ENCODE measurements at regions not wholly inside any gene's neighbourhood (a gene's known extent, or its start where the extent isn't known, plus 50 kb on each side); places are given as distances from the start of the nearest gene placed in this dataset.
A peak's percentile ranks its signal among the peaks of the same experiment; 100 is the strongest.

- WGBS, 4 donors = 43 to 71% (median 59%) methylated on average over 1 of the region's 1 CpG
- Histone ChIP-seq H3K36me3 (replicated peaks in 1 of 2) (no peaks in the 10 kb centered on the region), H3K27me3 (no peaks in the 10 kb centered on the region), H3K9me3 (replicated peaks in 1 of 3) (no peaks in the 10 kb centered on the region), H3K27ac (no peak overlapping the region), H3K4me3 (no peak overlapping the region), H3K4me1 (replicated peaks in 1 of 2) (no peaks in the 10 kb centered on the region)
- intact Hi-C loops (cut with DNase I) = no loop called here
- no peak for TF ChIP-seq POLR2A (IDR thresholded peaks at IDR 0.05)
- no peak for TF ChIP-seq CTCF (IDR thresholded peaks at IDR 0.05)
- no peak for DNase-seq
Measured at GRCh38 chr6:132909742-132910141, 95.4 kb downstream of the RPS12 start.

DNA sequence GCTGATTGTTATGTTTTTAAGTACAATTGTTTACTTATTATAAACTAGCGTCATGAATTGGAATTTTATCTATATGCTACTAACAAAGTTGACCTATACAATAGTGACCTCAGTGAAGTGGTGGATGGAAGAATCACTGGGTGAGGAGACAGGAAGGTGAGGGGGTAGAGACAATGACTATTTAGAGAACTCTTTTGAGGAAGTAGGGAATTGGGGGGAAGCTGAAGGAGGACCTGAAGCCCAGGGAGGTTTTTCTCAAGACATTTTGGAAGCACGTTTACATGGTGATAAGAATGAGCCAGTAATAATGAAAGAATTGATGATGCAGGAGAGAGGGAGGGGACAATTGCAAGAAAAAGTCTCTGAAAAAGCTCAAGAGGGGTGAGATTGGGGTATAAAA is 96.4 kb downstream of the RPS12 start:
- H3K27ac ChIP-seq = no peak overlapping the region
- H3K27me3 ChIP-seq = no peaks in the 10 kb centered on the region
- intact Hi-C loops (cut with DNase I) = no loop called here
- no peak overlapping the region for H3K4me3 ChIP-seq
- no peak for DNase-seq
- H3K9me3 ChIP-seq (replicated peaks in 1 of 3) = no peaks in the 10 kb centered on the region
- TF ChIP-seq POLR2A (IDR thresholded peaks at IDR 0.05) (no peak), CTCF (IDR thresholded peaks at IDR 0.05) (no peak)
- no peaks in the 10 kb centered on the region for H3K4me1 ChIP-seq (replicated peaks in 1 of 2)
- WGBS, 4 donors = 32 to 49% (median 41%) methylated on average over 2 of the region's 2 CpGs
- H3K36me3 ChIP-seq (replicated peaks in 1 of 2) = no peaks in the 10 kb centered on the region

- Histone ChIP-seq H3K4me1 (replicated peaks in 1 of 2) (no peaks in the 10 kb centered on the region), H3K4me3 (no peak overlapping the region), H3K36me3 (replicated peaks in 1 of 2) (no peaks in the 10 kb centered on the region), H3K27me3 (no peaks in the 10 kb centered on the region), H3K9me3 (replicated peaks in 1 of 3) (no peaks in the 10 kb centered on the region), H3K27ac (no peak overlapping the region)
- no peak for TF ChIP-seq POLR2A (IDR thresholded peaks at IDR 0.05)
- TF ChIP-seq CTCF (IDR thresholded peaks at IDR 0.05) = no peak
- peak; percentile 19 to 73 (median 52) for DNase-seq
- intact Hi-C loops (cut with DNase I) = no loop called here
- WGBS, 4 donors = 19 to 29% (median 25%) methylated on average over 4 of the region's 4 CpGs
Measured at GRCh38 chr6:132919045-132919860, 104.9 kb downstream of the RPS12 start.

- Histone ChIP-seq H3K9me3 (replicated peaks in 1 of 3) (no peaks in the 10 kb centered on the region), H3K4me1 (replicated peaks in 1 of 2) (no peaks in the 10 kb centered on the region), H3K27ac (no peak overlapping the region), H3K27me3 (no peaks in the 10 kb centered on the region), H3K4me3 (no peak overlapping the region), H3K36me3 (replicated peaks in 1 of 2) (no peaks in the 10 kb centered on the region)
- no peak for TF ChIP-seq CTCF (IDR thresholded peaks at IDR 0.05)
- no peak for TF ChIP-seq POLR2A (IDR thresholded peaks at IDR 0.05)
- WGBS, 4 donors = 74 to 81% (median 76%) methylated on average over 4 of the region's 4 CpGs
- intact Hi-C loops (cut with DNase I) = no loop called here
- DNase-seq = no peak
Measured at GRCh38 chr6:132927713-132928112, 113.3 kb downstream of the RPS12 start.
